Gastroesophageal sphincter (tissue), 3 donors: ENCODE measurements at regions not wholly inside any gene's neighbourhood (a gene's known extent, or its start where the extent isn't known, plus 50 kb on each side); places are given as distances from the start of the nearest gene placed in this dataset.

Experiments used
- EP300 ChIP-seq: sonication (generic); formaldehyde crosslinking; IDR thresholded peaks from one replicate; pipeline ENCODE4 v1.6.1; 2017; ENCODE audit warnings: antibody characterized with exemption, mild to moderate bottlenecking
- POLR2A ChIP-seq, 2 donors: fragments of 450-650 bp; IDR thresholded peaks; one replicate each; pipeline ENCODE4 v1.6.1; 2017; ENCODE audit warnings: antibody characterized with exemption in 2 of 2, mild to moderate bottlenecking in 2 of 2, moderate library complexity in 1 of 2
- POLR2AphosphoS5 ChIP-seq: sonication (generic); formaldehyde crosslinking; IDR thresholded peaks from one replicate; pipeline ENCODE4 v1.6.1; 2017; ENCODE audit warnings: antibody characterized with exemption
- TF ChIP-seq, protein P1 (sequence below), 4 experiments: fragments of 200-600 bp in 2 of 4; fragments of 450-650 bp in 2 of 4; sonication (generic) in 1 of 4; IDR thresholded peaks; one replicate each; pipeline ENCODE4 v1.5.1; 2017 to 2019; ENCODE audit warnings: antibody characterized with exemption in 4 of 4, mild to moderate bottlenecking in 2 of 4, moderate library complexity in 2 of 4

DNA sequence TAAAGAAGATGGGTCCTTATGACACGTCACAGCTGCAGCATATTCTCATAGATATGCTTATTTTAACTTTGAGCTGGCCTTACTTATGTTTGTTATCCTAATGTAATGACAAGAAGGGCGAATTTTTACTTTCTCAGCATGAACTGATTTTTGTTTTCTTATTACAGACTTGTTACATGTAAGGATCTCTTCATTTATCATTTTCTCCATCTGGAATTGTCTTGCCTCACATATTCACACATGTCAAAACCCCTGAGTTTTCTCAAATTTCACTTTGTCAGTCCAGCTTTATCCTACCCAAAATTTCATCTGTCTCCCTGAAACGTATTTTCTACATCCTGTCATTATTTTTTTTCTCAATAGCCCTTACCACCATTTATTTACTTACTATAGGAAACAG is 1774.0 kb upstream of the PRR20A start:
- TF ChIP-seq, protein P1, sequence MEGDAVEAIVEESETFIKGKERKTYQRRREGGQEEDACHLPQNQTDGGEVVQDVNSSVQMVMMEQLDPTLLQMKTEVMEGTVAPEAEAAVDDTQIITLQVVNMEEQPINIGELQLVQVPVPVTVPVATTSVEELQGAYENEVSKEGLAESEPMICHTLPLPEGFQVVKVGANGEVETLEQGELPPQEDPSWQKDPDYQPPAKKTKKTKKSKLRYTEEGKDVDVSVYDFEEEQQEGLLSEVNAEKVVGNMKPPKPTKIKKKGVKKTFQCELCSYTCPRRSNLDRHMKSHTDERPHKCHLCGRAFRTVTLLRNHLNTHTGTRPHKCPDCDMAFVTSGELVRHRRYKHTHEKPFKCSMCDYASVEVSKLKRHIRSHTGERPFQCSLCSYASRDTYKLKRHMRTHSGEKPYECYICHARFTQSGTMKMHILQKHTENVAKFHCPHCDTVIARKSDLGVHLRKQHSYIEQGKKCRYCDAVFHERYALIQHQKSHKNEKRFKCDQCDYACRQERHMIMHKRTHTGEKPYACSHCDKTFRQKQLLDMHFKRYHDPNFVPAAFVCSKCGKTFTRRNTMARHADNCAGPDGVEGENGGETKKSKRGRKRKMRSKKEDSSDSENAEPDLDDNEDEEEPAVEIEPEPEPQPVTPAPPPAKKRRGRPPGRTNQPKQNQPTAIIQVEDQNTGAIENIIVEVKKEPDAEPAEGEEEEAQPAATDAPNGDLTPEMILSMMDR (IDR thresholded peaks at IDR 0.05) = no peak
- TF ChIP-seq POLR2AphosphoS5 = no peak
- no peak for TF ChIP-seq POLR2A (IDR thresholded peaks at IDR 0.05)
- TF ChIP-seq EP300 = no peak
